ENCODE measurements at regions not wholly inside any gene's neighbourhood (a gene's known extent, or its start where the extent isn't known, plus 50 kb on each side); places are given as distances from the start of the nearest gene placed in this dataset.
A peak's percentile ranks its signal among the peaks of the same experiment; 100 is the strongest.

DNA sequence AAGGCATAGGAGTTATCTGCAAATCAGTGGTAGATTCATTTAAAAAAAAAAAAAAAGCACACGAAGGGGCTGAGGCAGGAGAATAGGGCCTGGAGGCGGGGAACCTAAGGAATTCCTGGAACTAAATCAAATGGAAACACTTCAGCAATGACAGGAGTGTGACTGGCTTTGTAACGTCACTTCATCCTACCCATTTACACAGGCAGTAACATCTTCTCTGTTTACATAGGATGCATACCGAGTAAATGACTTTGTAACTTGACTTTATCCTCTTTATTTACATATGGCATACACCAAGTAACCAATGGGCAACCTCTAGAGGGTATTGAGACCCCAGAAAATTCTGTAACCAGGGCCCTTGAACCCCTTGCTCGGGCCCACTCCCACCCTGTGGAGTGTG is 56.4 kb upstream of the IYD start:
- Mint-ChIP-seq H3K27ac (ENCODE audit: unreplicated experiment) (no peak overlapping the region), H3K36me3 (ENCODE audit: unreplicated experiment) (peaks cover 8% of the 10 kb centered on the region), H3K4me3 (ENCODE audit: unreplicated experiment) (no peak overlapping the region), H3K9me3 (ENCODE audit: unreplicated experiment) (peaks cover 6% of the 10 kb centered on the region), H3K27me3 (ENCODE audit: unreplicated experiment) (peaks cover 6% of the 10 kb centered on the region), H3K4me1 (ENCODE audit: low read depth, unreplicated experiment) (peaks cover 7% of the 10 kb centered on the region)
- TF ChIP-seq, protein P1, sequence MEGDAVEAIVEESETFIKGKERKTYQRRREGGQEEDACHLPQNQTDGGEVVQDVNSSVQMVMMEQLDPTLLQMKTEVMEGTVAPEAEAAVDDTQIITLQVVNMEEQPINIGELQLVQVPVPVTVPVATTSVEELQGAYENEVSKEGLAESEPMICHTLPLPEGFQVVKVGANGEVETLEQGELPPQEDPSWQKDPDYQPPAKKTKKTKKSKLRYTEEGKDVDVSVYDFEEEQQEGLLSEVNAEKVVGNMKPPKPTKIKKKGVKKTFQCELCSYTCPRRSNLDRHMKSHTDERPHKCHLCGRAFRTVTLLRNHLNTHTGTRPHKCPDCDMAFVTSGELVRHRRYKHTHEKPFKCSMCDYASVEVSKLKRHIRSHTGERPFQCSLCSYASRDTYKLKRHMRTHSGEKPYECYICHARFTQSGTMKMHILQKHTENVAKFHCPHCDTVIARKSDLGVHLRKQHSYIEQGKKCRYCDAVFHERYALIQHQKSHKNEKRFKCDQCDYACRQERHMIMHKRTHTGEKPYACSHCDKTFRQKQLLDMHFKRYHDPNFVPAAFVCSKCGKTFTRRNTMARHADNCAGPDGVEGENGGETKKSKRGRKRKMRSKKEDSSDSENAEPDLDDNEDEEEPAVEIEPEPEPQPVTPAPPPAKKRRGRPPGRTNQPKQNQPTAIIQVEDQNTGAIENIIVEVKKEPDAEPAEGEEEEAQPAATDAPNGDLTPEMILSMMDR (IDR thresholded peaks at IDR 0.05; ENCODE audit: partially characterized antibody, unreplicated experiment): no peak
- DNase-seq: no peak

DNA sequence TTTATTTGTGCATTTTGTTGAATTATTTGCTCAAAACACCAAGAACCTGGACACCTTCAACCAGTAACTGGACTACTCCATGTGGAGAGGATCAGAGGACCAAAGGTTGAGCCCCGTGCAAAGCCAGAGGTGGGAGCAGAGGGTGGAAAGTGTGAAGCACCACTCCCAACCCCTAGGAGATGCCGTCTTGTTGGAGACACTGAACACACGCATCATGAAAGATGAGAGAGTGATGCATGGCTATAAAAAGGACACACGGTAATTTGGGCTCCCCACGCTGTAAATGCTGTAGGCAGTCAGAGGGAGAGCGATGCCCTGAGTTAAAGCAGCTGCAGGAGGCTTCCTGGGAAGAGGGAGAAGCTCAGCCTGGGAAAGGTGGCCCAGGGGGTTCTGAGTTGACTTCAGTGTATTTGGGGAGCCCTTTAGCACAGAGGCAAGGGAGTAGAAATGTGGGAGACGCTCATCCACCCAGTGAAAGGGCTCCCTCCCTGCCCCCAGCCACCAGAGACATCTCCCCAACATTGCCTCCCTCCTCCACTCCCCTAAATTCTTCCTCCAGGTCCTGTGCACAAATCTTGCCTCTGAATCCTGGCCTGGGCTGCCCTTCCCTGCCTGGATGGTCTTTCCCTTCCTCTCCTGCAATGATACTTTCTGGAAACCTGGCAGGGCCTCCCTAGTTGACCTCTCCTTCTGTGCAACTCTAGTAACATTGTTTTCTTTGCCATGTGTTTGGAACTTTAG is 55.8 kb upstream of the IYD start:
- H3K9me3 Mint-ChIP-seq (ENCODE audit: unreplicated experiment): peaks cover 6% of the 10 kb centered on the region
- TF ChIP-seq, protein P1 (IDR thresholded peaks at IDR 0.05; ENCODE audit: partially characterized antibody, unreplicated experiment): no peak
- no peak overlapping the region for H3K27ac Mint-ChIP-seq (ENCODE audit: unreplicated experiment)
- H3K4me1 Mint-ChIP-seq (ENCODE audit: low read depth, unreplicated experiment): peaks cover 9% of the 10 kb centered on the region
- no peak for DNase-seq
- H3K27me3 Mint-ChIP-seq (ENCODE audit: unreplicated experiment): peaks cover 7% of the 10 kb centered on the region
- H3K36me3 Mint-ChIP-seq (ENCODE audit: unreplicated experiment): peaks cover 8% of the 10 kb centered on the region
- H3K4me3 Mint-ChIP-seq (ENCODE audit: unreplicated experiment): no peak overlapping the region

DNA sequence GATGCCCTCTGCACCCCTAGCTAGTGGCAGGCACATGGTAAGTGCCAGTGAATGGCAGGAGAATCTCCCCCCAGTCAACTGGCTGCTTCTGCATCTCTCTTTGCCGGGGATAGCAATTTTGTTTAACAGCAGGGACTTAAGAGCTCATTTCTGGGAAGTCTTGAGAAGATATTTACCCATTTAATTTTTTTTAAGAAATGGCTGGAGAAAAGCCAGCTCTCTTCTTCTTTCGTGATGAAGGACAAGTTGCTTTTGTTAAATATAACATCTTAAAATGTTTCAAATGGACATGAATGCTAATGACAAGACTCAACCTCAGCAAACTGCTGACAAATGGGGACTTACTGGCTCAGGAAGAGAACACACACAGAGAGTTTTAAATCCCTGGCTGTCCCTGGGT is 55.0 kb upstream of the IYD start:
- Mint-ChIP-seq H3K36me3 (ENCODE audit: unreplicated experiment) (peaks cover 8% of the 10 kb centered on the region), H3K4me3 (ENCODE audit: unreplicated experiment) (no peak overlapping the region), H3K9me3 (ENCODE audit: unreplicated experiment) (peaks cover 6% of the 10 kb centered on the region), H3K4me1 (ENCODE audit: low read depth, unreplicated experiment) (peaks cover 9% of the 10 kb centered on the region), H3K27me3 (ENCODE audit: unreplicated experiment) (peaks cover 7% of the 10 kb centered on the region), H3K27ac (ENCODE audit: unreplicated experiment) (no peak overlapping the region)
- no peak for DNase-seq
- TF ChIP-seq, protein P1 (IDR thresholded peaks at IDR 0.05; ENCODE audit: partially characterized antibody, unreplicated experiment): no peak

DNA sequence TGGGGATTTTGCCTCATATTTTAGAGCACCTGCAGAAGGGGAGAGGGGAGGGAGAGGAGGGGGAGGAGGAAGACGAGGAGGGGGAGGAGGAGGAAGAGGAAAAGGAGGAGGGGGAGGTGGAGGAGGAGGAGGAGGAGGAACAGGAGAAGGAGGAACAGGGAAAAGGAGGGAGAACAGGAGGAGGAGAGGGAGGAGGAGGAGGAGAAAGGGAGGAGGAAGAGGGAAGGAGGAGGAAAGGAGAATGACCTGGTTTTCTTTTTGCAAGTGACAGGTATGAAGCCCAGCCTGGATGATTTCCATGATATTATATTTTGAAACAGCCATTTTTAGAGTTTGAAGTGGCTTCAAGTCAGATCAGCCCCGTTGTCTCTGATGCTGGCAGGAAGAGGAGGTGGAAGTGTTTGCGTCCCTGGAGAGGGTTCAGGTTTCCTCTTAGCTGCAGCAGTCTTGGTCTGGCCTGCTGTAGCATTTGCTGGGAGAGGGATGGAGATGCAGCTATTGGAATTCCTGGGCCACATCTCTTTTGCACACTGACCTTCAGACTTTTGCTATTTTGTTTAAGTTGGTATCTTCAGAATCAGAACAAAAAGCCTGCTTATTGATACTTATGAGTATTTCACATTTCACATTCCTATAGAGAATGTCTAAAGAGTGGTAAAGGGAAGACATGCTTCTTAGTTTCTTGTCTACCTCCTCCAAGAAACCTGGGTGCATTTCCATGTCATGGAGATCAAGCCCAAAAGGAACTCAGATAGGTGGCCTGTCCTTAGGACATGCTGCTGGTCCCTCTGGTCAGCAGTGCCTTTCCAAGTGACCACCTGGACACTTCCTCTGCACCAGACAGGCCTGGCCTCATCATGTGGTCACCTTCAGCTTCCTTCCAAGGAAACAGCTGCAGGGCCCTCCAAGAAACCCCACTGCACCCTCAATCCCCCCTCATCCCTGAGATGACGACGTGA is 54.3 kb upstream of the IYD start:
- DNase-seq: peak; percentile 28
- Mint-ChIP-seq H3K27me3 (ENCODE audit: unreplicated experiment) (peaks cover 7% of the 10 kb centered on the region), H3K36me3 (ENCODE audit: unreplicated experiment) (peaks cover 8% of the 10 kb centered on the region), H3K27ac (ENCODE audit: unreplicated experiment) (no peak overlapping the region), H3K9me3 (ENCODE audit: unreplicated experiment) (peaks cover 5% of the 10 kb centered on the region), H3K4me1 (ENCODE audit: low read depth, unreplicated experiment) (peaks cover 9% of the 10 kb centered on the region), H3K4me3 (ENCODE audit: unreplicated experiment) (no peak overlapping the region)
- TF ChIP-seq, protein P1 (IDR thresholded peaks at IDR 0.05; ENCODE audit: partially characterized antibody, unreplicated experiment): no peak

Measured in glutamatergic neuron (in vitro differentiated cells).